ENCODE measurements at regions not wholly inside any gene's neighbourhood (a gene's known extent, or its start where the extent isn't known, plus 50 kb on each side); places are given as distances from the start of the nearest gene placed in this dataset.

- Mint-ChIP-seq H3K4me1 (no peaks in the 10 kb centered on the region), H3K27me3 (ENCODE audit: low read depth) (no peaks in the 10 kb centered on the region), H3K27ac (ENCODE audit: unreplicated experiment) (no peak overlapping the region), H3K9me3 (peaks cover 9% of the 10 kb centered on the region), H3K4me3 (no peak overlapping the region), H3K36me3 (ENCODE audit: low read depth) (no peaks in the 10 kb centered on the region)
- no peak for TF ChIP-seq CTCF (conservative IDR thresholded peaks at IDR 0.05)
- no peak for DNase-seq (ENCODE audit: low read depth, low spot score)
These were observed 179.4 kb upstream of the LRRN1 start for GRCh38 chr3:3619815-3620214.

GRCh38 chr3:3618623-3619022, 180.6 kb upstream of the LRRN1 start:
- Mint-ChIP-seq H3K4me1 (no peaks in the 10 kb centered on the region), H3K36me3 (ENCODE audit: low read depth) (no peaks in the 10 kb centered on the region), H3K27ac (ENCODE audit: unreplicated experiment) (no peak overlapping the region), H3K27me3 (ENCODE audit: low read depth) (no peaks in the 10 kb centered on the region), H3K4me3 (no peak overlapping the region), H3K9me3 (peaks cover 3% of the 10 kb centered on the region)
- no peak for DNase-seq (ENCODE audit: low read depth, low spot score)
- no peak for TF ChIP-seq CTCF (conservative IDR thresholded peaks at IDR 0.05)

GRCh38 chr3:3615533-3615932, 183.7 kb upstream of the LRRN1 start:
- Mint-ChIP-seq H3K4me1 (no peaks in the 10 kb centered on the region), H3K4me3 (no peak overlapping the region), H3K9me3 (peaks cover 3% of the 10 kb centered on the region), H3K27ac (ENCODE audit: unreplicated experiment) (no peak overlapping the region), H3K27me3 (ENCODE audit: low read depth) (no peaks in the 10 kb centered on the region), H3K36me3 (ENCODE audit: low read depth) (no peaks in the 10 kb centered on the region)
- no peak for TF ChIP-seq CTCF (conservative IDR thresholded peaks at IDR 0.05)
- DNase-seq (ENCODE audit: low read depth, low spot score): no peak

GRCh38 chr3:3610581-3611298, 188.5 kb upstream of the LRRN1 start:
- DNase-seq (ENCODE audit: low read depth, low spot score): no peak
- H3K4me3 Mint-ChIP-seq: no peak overlapping the region
- no peak overlapping the region for H3K27ac Mint-ChIP-seq (ENCODE audit: unreplicated experiment)
- H3K27me3 Mint-ChIP-seq (ENCODE audit: low read depth): no peaks in the 10 kb centered on the region
- no peak for TF ChIP-seq CTCF (conservative IDR thresholded peaks at IDR 0.05)
- no peaks in the 10 kb centered on the region for H3K36me3 Mint-ChIP-seq (ENCODE audit: low read depth)
- H3K9me3 Mint-ChIP-seq: no peaks in the 10 kb centered on the region
- no peaks in the 10 kb centered on the region for H3K4me1 Mint-ChIP-seq

- Mint-ChIP-seq H3K27ac (ENCODE audit: unreplicated experiment) (no peak overlapping the region), H3K4me3 (no peak overlapping the region)
- no peak for TF ChIP-seq CTCF (conservative IDR thresholded peaks at IDR 0.05)
These were observed 192.9 kb upstream of the LRRN1 start for GRCh38 chr3:3606321-3606720.

More at GRCh38 chr3:3606321-3606720, 192.9 kb upstream of the LRRN1 start:
- H3K4me1 Mint-ChIP-seq: peaks cover 9% of the 10 kb centered on the region
- no peak for DNase-seq (ENCODE audit: low read depth, low spot score)
- H3K9me3 Mint-ChIP-seq: no peaks in the 10 kb centered on the region
- no peaks in the 10 kb centered on the region for H3K27me3 Mint-ChIP-seq (ENCODE audit: low read depth)
- H3K36me3 Mint-ChIP-seq (ENCODE audit: low read depth): no peaks in the 10 kb centered on the region
